ENCODE measurements at regions not wholly inside any gene's neighbourhood (a gene's known extent, or its start where the extent isn't known, plus 50 kb on each side); places are given as distances from the start of the nearest gene placed in this dataset.

GRCh38 chr3:144549166-144549565 lies 577.5 kb downstream of the DIPK2A start:
- TF ChIP-seq FOXM1 (IDR thresholded peaks at IDR 0.05; ENCODE audit: borderline replicate concordance) (no peak), BHLHE40 (IDR thresholded peaks at IDR 0.05; ENCODE audit: borderline replicate concordance) (no peak)
